ENCODE measurements at regions not wholly inside any gene's neighbourhood (a gene's known extent, or its start where the extent isn't known, plus 50 kb on each side); places are given as distances from the start of the nearest gene placed in this dataset.

DNA sequence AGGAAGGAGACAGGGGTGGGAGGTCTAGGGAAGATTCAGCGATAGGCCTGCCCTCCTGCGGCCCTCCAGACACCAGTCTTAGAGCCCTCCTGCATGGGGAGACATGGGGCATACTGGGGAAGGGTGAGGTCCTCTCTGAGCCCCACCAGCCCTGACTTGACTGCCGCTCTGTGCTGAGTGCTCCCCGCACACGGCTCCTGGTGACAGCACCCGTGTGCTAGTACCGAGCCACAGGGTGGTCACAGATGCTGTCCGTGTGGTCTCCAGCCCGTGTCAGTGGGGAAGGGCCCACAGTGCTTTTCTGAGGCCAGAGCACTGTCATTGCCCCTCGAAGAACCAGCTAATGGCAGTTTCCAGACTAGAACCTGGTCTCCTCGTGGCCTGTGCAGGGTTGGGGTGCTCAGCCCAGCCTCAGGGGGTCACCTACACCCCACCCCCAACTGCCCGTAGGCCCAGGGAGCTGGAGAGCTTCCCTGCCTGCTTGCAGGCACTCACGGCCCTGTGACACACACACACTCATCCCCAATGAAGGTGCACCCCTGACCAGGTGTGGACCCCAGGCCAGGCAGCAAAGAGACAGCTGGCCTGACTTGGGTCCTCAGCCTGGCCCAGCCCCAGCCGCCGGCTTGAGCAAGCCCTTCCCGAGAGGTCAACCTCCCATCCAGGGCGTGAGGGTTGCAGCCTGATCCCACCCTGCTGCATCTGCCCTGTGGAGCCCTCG, 86.0 kb upstream of the RET start:
- no peak for TF ChIP-seq POLR2A (IDR thresholded peaks at IDR 0.05)
- TF ChIP-seq, protein P1, sequence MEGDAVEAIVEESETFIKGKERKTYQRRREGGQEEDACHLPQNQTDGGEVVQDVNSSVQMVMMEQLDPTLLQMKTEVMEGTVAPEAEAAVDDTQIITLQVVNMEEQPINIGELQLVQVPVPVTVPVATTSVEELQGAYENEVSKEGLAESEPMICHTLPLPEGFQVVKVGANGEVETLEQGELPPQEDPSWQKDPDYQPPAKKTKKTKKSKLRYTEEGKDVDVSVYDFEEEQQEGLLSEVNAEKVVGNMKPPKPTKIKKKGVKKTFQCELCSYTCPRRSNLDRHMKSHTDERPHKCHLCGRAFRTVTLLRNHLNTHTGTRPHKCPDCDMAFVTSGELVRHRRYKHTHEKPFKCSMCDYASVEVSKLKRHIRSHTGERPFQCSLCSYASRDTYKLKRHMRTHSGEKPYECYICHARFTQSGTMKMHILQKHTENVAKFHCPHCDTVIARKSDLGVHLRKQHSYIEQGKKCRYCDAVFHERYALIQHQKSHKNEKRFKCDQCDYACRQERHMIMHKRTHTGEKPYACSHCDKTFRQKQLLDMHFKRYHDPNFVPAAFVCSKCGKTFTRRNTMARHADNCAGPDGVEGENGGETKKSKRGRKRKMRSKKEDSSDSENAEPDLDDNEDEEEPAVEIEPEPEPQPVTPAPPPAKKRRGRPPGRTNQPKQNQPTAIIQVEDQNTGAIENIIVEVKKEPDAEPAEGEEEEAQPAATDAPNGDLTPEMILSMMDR (IDR thresholded peaks at IDR 0.05), result no peak

Data from adrenal gland (tissue), 5 donors.